Skeletal muscle satellite cell (primary cell): ENCODE measurements at regions not wholly inside any gene's neighbourhood (a gene's known extent, or its start where the extent isn't known, plus 50 kb on each side); places are given as distances from the start of the nearest gene placed in this dataset.

ENCODE experiments used
- H3K27me3 ChIP-seq: 2 replicates; pipeline ENCODE4 v1.7.0; 2013; ENCODE audit warnings: low read length; ENCODE audit not compliant: control insufficient read depth, insufficient read depth
- H3K36me3 ChIP-seq: 2 replicates; pipeline ENCODE4 v1.7.0; 2013; ENCODE audit warnings: mild to moderate bottlenecking, control low read depth, low read length; ENCODE audit not compliant: insufficient read depth
- H3K4me1 ChIP-seq: 2 replicates; pipeline ENCODE4 v1.7.0; 2013; ENCODE audit warnings: low read length; ENCODE audit not compliant: control insufficient read depth, insufficient read depth
- H3K4me2 ChIP-seq: 2 replicates; pipeline ENCODE4 v1.7.0; 2013; ENCODE audit warnings: mild to moderate bottlenecking, low read length
- H3K4me3 ChIP-seq: 2 replicates; pipeline ENCODE4 v1.7.0; 2013; ENCODE audit warnings: low read length
- H3K9ac ChIP-seq: 2 replicates; pipeline ENCODE4 v1.7.0; 2013; ENCODE audit warnings: mild to moderate bottlenecking, low read depth, low read length, moderate library complexity
- H3K9me3 ChIP-seq: replicated peaks from 2 replicates; pipeline ENCODE4 v1.7.0; 2013; ENCODE audit warnings: mild to moderate bottlenecking, control low read depth, low read length

GRCh38 chr1:234861761-234862160 is 251.8 kb upstream of the IRF2BP2 start:
- H3K4me1 ChIP-seq, result peaks cover 30% of the 10 kb centered on the region
- no peaks in the 10 kb centered on the region for H3K27me3 ChIP-seq
- H3K9ac ChIP-seq, result no peak overlapping the region
- no peak overlapping the region for H3K4me3 ChIP-seq
- no peaks in the 10 kb centered on the region for H3K36me3 ChIP-seq
- no peaks in the 10 kb centered on the region for H3K9me3 ChIP-seq
- H3K4me2 ChIP-seq, result no peak overlapping the region

DNA sequence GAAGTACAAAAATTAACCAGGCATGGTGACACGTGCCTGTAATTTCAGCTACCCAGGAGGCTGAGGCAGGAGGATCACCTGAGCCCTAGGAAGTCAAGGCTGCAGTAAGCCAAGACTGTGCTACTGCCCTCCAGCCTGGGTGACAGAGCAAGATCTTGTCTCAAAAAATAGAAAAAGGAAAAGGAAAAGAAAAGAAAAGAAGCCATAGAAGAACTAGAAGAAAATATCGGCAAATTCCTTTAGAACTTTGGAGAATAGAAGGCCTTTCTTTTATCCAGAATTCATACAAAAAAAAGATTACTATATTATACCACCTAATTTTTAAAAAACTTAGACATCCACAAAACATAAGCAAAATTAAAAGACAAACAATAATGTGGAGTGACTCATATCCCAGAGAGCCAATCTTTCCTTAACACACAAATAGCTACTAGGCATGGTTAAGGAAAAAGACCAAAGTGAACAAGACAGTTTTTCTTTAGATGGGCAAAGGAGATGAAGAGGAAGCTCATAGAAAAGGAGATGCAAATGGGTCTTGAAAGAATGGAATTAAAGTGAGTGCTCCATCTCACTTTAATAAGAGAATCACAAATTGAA is 251.1 kb upstream of the IRF2BP2 start:
- H3K4me3 ChIP-seq, result no peak overlapping the region
- peaks cover 24% of the 10 kb centered on the region for H3K4me1 ChIP-seq
- H3K36me3 ChIP-seq, result no peaks in the 10 kb centered on the region
- H3K27me3 ChIP-seq, result no peaks in the 10 kb centered on the region
- H3K9me3 ChIP-seq, result no peaks in the 10 kb centered on the region
- no peak overlapping the region for H3K9ac ChIP-seq
- no peak overlapping the region for H3K4me2 ChIP-seq

DNA sequence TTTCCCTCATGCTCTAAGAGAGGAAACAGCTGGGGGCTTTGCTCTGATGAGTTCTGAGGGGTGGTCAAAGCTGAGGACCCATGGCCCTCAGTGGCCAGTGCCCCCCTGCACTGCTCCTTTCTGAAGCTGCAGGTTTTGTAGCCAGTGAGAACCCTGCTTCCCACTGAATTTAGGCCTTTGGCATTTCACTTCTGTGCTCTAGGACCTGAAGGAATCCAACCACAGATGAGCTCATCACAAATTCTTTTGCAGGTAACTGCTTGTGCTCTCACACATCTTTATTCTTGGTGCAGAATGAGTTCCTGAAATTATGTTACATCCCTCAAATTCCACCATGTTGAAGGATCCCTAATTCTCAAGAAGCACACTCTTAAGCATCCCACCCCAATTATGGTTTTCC is 248.7 kb upstream of the IRF2BP2 start:
- Histone ChIP-seq H3K27me3 (no peaks in the 10 kb centered on the region), H3K9me3 (no peaks in the 10 kb centered on the region), H3K36me3 (no peaks in the 10 kb centered on the region), H3K4me1 (peaks cover 22% of the 10 kb centered on the region), H3K4me3 (no peak overlapping the region), H3K9ac (no peak overlapping the region), H3K4me2 (no peak overlapping the region)

DNA sequence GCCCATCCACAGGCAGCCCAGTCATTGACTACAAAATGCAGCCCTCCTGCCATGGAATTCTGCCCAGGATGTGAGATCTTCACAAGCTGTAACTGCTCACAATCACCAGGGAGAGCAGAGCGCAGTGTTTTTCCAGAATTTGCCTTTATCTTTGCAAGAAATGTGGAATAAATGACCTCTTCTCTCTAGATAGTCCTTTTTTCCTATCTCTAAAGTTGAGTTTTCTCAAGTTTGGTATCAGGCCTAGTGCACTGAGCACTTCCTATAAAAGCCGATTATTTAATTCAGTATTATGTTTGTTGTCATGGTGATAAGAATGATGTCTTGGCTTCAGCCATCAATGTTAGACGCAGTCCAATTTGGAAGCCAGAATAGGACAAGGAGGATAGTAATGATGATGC is 246.9 kb upstream of the IRF2BP2 start:
- Histone ChIP-seq H3K9me3 (no peaks in the 10 kb centered on the region), H3K27me3 (no peaks in the 10 kb centered on the region), H3K4me3 (no peak overlapping the region), H3K9ac (no peak overlapping the region), H3K36me3 (no peaks in the 10 kb centered on the region), H3K4me2 (no peak overlapping the region), H3K4me1 (peaks cover 12% of the 10 kb centered on the region)

DNA sequence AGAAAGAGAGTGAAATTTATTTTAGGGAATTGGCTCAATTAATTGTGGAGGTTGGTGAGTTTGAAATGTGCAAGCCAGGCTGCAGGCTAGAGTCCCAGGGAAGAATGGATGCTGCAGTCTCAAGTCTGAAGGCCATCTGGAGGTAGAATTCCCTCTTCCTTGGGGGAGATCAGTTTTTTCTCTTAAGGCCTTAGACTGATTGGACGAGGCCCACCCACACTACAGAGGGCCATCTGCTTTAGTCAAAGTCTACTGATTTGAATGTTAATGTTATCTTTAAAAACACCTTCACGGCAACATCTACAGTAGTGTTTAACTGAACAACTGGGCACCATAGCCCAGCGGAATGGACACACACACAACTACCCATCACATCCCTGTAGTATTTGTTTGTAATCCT is 245.9 kb upstream of the IRF2BP2 start:
- H3K9ac ChIP-seq, result no peak overlapping the region
- no peaks in the 10 kb centered on the region for H3K36me3 ChIP-seq
- no peaks in the 10 kb centered on the region for H3K27me3 ChIP-seq
- no peak overlapping the region for H3K4me2 ChIP-seq
- no peaks in the 10 kb centered on the region for H3K9me3 ChIP-seq
- H3K4me3 ChIP-seq, result no peak overlapping the region
- H3K4me1 ChIP-seq, result peaks cover 19% of the 10 kb centered on the region

DNA sequence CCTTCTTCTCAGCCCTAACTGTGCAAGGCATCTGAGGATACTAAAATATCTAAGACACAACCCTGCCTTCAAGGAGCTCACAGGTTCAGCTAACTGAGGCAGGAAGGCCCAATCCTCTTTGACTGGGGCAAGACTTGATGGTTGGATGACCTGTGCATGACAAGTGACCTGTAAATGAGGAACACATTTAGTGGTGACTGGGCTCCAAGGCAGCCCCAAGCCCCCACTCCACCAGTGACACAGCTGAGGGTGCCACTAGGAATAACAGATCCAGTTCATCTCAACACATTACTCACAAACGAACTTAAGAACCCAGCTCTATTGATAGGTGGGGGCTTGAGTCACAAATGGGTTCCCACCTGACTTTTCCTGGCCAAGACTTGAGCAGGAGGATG is 244.7 kb upstream of the IRF2BP2 start:
- no peak overlapping the region for H3K9ac ChIP-seq

DNA sequence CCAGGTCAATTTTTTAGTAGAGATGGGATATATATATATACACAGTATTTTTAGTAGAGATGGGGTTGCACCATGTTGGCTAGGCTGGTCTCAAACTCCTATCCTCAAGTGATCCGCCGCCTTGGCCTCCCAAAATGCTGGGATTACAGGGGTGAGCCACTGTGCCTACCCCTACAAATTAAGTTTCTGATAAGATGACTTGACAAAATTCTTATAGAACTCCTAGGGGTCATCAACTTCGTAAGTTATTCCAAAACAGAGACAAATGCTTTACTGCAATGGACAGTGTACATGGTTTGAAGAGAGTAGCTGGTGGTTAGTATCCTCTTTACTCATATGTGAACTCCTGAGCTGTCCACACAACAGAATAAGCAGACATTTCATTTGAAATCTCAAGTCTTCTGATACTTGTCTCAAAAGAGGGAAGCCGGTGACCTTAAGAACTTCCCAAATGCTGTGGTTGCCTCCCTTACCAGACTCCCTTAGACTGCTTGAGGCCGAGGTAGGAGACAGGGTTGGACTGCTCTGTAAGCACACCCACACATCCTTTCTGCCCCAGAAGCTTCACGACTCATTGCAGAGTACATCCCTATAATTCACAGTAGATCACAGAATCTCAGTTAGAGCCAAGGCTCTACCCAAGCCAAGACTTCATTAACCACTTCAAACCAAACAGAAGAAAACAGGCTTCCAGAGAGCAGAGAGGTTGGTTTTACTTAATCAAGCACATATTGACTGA is 244.1 kb upstream of the IRF2BP2 start:
- H3K4me2 ChIP-seq, result no peak overlapping the region
- no peaks in the 10 kb centered on the region for H3K36me3 ChIP-seq
- H3K4me3 ChIP-seq, result no peak overlapping the region
- no peak overlapping the region for H3K9ac ChIP-seq
- H3K9me3 ChIP-seq, result no peaks in the 10 kb centered on the region
- H3K27me3 ChIP-seq, result no peaks in the 10 kb centered on the region
- H3K4me1 ChIP-seq, result peaks cover 27% of the 10 kb centered on the region

More for the DNA sequence above, 244.7 kb upstream of the IRF2BP2 start:
- Histone ChIP-seq H3K4me3 (no peak overlapping the region), H3K9me3 (no peaks in the 10 kb centered on the region), H3K36me3 (no peaks in the 10 kb centered on the region), H3K4me1 (peaks cover 22% of the 10 kb centered on the region), H3K4me2 (no peak overlapping the region), H3K27me3 (no peaks in the 10 kb centered on the region)

- H3K4me2 ChIP-seq, result no peak overlapping the region
- no peaks in the 10 kb centered on the region for H3K36me3 ChIP-seq
- no peaks in the 10 kb centered on the region for H3K27me3 ChIP-seq
- H3K4me1 ChIP-seq, result peaks cover 35% of the 10 kb centered on the region
- no peaks in the 10 kb centered on the region for H3K9me3 ChIP-seq
- no peak overlapping the region for H3K9ac ChIP-seq
- no peak overlapping the region for H3K4me3 ChIP-seq
These were observed 242.7 kb upstream of the IRF2BP2 start for GRCh38 chr1:234852659-234853058.

DNA sequence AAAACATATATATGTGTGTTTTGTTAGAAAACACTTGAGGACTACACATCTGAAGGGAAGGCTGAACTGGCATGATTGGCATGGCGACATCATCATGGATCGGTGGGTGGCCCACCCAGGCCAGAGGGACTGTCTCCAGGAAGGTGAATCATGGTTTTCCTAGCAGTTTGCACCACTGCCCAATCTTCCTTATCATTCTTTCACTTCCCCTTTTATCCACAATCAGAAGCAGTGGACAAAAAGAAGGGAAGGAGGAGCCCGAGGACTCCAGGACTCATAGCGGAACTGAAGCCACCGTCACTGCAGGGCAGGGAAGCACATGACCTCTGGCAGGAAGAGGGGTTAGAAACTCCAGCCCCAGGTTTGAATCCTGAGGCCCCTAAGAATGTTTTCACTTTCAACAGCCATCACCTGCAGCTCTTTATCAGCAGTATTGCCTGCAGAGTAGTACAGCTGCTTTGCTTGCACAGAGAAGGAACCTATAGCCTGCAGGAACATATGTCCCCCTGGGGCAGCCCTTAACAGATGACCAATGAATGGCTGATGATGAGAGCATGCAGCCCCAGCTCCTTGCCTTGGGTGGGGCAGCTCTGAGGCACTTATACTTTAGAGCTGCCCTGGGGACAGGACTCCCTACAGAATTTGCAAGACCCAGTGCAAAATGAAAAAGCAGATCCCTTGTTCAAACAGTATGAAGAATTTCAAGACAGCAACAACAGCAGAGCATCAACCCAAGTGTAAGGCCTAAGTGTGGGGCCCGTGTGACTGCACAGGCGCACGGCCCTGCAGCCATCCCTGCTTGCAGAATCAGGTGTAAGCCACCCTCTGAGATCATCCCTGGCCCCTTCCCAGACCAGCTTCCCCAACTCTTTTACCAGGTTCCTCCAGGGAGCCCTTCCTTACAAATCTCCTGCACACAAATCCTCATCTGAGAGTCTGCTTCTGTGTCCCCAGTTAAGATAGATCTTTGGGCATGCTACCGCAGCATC is 241.8 kb upstream of the IRF2BP2 start:
- no peak overlapping the region for H3K9ac ChIP-seq
- peak overlapping the region; percentile 32 for H3K4me2 ChIP-seq
- peak overlapping the region; percentile 18 for H3K4me3 ChIP-seq
- H3K36me3 ChIP-seq, result no peaks in the 10 kb centered on the region
- peaks cover 35% of the 10 kb centered on the region for H3K4me1 ChIP-seq
- no peaks in the 10 kb centered on the region for H3K27me3 ChIP-seq
- no peaks in the 10 kb centered on the region for H3K9me3 ChIP-seq

DNA sequence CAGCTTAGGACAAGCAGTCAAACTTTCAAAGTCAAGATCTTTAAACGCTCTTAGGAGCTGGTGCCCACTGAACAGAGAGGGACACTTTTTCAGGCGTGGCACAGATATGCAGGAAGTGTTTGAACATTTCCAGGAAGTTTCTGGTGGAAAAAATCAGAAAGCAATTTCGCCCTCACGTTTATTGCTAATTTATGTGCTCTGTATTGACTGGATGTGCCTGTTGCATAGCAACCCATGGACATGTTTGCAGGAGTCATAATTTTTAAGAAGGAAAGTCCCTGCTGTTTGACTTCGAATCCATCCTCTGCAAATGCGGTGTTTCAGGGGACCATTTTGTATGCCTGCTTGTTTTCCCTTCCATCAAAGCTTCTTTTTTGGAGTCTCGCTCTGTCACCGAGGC is 239.9 kb upstream of the IRF2BP2 start:
- H3K9ac ChIP-seq, result no peak overlapping the region
- no peak overlapping the region for H3K4me2 ChIP-seq
- no peaks in the 10 kb centered on the region for H3K9me3 ChIP-seq
- H3K27me3 ChIP-seq, result no peaks in the 10 kb centered on the region
- no peak overlapping the region for H3K4me3 ChIP-seq
- peaks cover 44% of the 10 kb centered on the region for H3K4me1 ChIP-seq
- H3K36me3 ChIP-seq, result no peaks in the 10 kb centered on the region

- no peaks in the 10 kb centered on the region for H3K27me3 ChIP-seq
- H3K4me1 ChIP-seq, result peaks cover 46% of the 10 kb centered on the region
- H3K9me3 ChIP-seq, result no peaks in the 10 kb centered on the region
- no peak overlapping the region for H3K4me3 ChIP-seq
- no peaks in the 10 kb centered on the region for H3K36me3 ChIP-seq
- peak overlapping the region; percentile 2 for H3K4me2 ChIP-seq
- H3K9ac ChIP-seq, result peak overlapping the region; percentile 19
These were observed 239.1 kb upstream of the IRF2BP2 start for GRCh38 chr1:234848972-234849649.
